ENCODE measurements at regions not wholly inside any gene's neighbourhood (a gene's known extent, or its start where the extent isn't known, plus 50 kb on each side); places are given as distances from the start of the nearest gene placed in this dataset.

GRCh38 chr18:22697561-22697960 lies 235.6 kb upstream of the RBBP8 start:
- Histone ChIP-seq H3K27me3 (replicated peaks in 1 of 2; ENCODE audit: control insufficient read depth in 2 of 2, insufficient read depth in 2 of 2, low read length in 1 of 2) (no peaks in the 10 kb centered on the region), H3K9me3 (replicated peaks; ENCODE audit: control insufficient read depth, insufficient read depth, low read length) (no peaks in the 10 kb centered on the region), H3K4me1 (ENCODE audit: control insufficient read depth, insufficient read depth, low read length) (no peaks in the 10 kb centered on the region), H3K27ac (ENCODE audit: control insufficient read depth, insufficient read depth) (no peak overlapping the region), H3K36me3 (ENCODE audit: control insufficient read depth in 2 of 2, insufficient read depth in 2 of 2, low read length in 1 of 2) (no peaks in the 10 kb centered on the region), H4K20me1 (ENCODE audit: control insufficient read depth, insufficient read depth) (no peaks in the 10 kb centered on the region), H3K79me2 (ENCODE audit: control insufficient read depth, insufficient read depth, low read length) (no peaks in the 10 kb centered on the region), H3K4me3 (no peak overlapping the region), H3K4me2 (ENCODE audit: control insufficient read depth, insufficient read depth) (no peak overlapping the region), H3K9ac (ENCODE audit: control insufficient read depth, insufficient read depth, low read length) (no peak overlapping the region), H2AFZ (ENCODE audit: control insufficient read depth, low read depth, low read length) (no peak overlapping the region)
- no TSS peak for BruUV-seq (replicated peaks)
- ATAC-seq (no peak), DNase-seq (ENCODE audit: low read depth, low spot score) (no peak), FAIRE-seq (no peak)
- WGBS (ENCODE audit: insufficient coverage, insufficient replicate concordance, low lambda C conversion rate, missing lambda C conversion rate), result 10% methylated on average over 3 of the region's 3 CpGs
- no peak for TF ChIP-seq IKZF1 (conservative IDR thresholded peaks at IDR 0.05)
- TF ChIP-seq HDGF (IDR thresholded peaks at IDR 0.05), result no peak
- no peak for TF ChIP-seq NBN (IDR thresholded peaks at IDR 0.05)
- TF ChIP-seq HDAC2 (IDR thresholded peaks at IDR 0.05), result no peak
- TF ChIP-seq PML (IDR thresholded peaks at IDR 0.05; ENCODE audit: low read length), result no peak
- TF ChIP-seq RELA (IDR thresholded peaks at IDR 0.05; ENCODE audit: borderline replicate concordance, partially characterized antibody), result no peak
- TF ChIP-seq ESRRA (IDR thresholded peaks at IDR 0.05; ENCODE audit: low read length), result no peak
- TF ChIP-seq ETV6 (conservative IDR thresholded peaks at IDR 0.05 in 1 of 2, IDR thresholded peaks at IDR 0.05 in 1 of 2; ENCODE audit: borderline replicate concordance in 1 of 2, low read depth in 1 of 2), result no peak
- TF ChIP-seq RUNX3 (IDR thresholded peaks at IDR 0.05; ENCODE audit: low read length), result no peak
- no peak for TF ChIP-seq IKZF2 (IDR thresholded peaks at IDR 0.05)
- TF ChIP-seq NKRF (conservative IDR thresholded peaks at IDR 0.05), result no peak
- TF ChIP-seq DPF2 (IDR thresholded peaks at IDR 0.05), result no peak
- TF ChIP-seq ZNF384 (IDR thresholded peaks at IDR 0.05; ENCODE audit: borderline replicate concordance, low read depth, low read length), result no peak
- ChIA-PET RAD21 (ENCODE audit: unreplicated experiment) (no interaction called here), SMC1A (ENCODE audit: uncharacterized antibody, unreplicated experiment) (no interaction called here), POLR2A (no interaction called here), CTCF (no interaction called here)
- intact Hi-C loops (cut with micrococcal nuclease; ENCODE audit: unreplicated experiment) (no loop called here), in situ Hi-C loops (cut with MboI) (no loop called here)

Measured in GM12878 (cell line).